ENCODE measurements at regions not wholly inside any gene's neighbourhood (a gene's known extent, or its start where the extent isn't known, plus 50 kb on each side); places are given as distances from the start of the nearest gene placed in this dataset.

GRCh38 chr1:10901891-10902805 lies 105.7 kb upstream of the CASZ1 start:
- no peak for DNase-seq (ENCODE audit: low spot score)
- Mint-ChIP-seq H3K9me3 (ENCODE audit: unreplicated experiment) (no peaks in the 10 kb centered on the region), H3K27me3 (ENCODE audit: unreplicated experiment) (peaks cover 7% of the 10 kb centered on the region), H3K27ac (ENCODE audit: unreplicated experiment) (no peak overlapping the region), H3K36me3 (ENCODE audit: low read depth, unreplicated experiment) (no peaks in the 10 kb centered on the region), H3K4me3 (ENCODE audit: unreplicated experiment) (no peak overlapping the region), H3K4me1 (ENCODE audit: unreplicated experiment) (peaks cover 13% of the 10 kb centered on the region)
- TF ChIP-seq CTCF (IDR thresholded peaks at IDR 0.05; ENCODE audit: unreplicated experiment): no peak

GRCh38 chr1:10903421-10903820 lies 107.0 kb upstream of the CASZ1 start:
- Mint-ChIP-seq H3K36me3 (ENCODE audit: low read depth, unreplicated experiment) (no peaks in the 10 kb centered on the region), H3K4me3 (ENCODE audit: unreplicated experiment) (no peak overlapping the region), H3K9me3 (ENCODE audit: unreplicated experiment) (no peaks in the 10 kb centered on the region), H3K27me3 (ENCODE audit: unreplicated experiment) (peaks cover 7% of the 10 kb centered on the region), H3K27ac (ENCODE audit: unreplicated experiment) (no peak overlapping the region), H3K4me1 (ENCODE audit: unreplicated experiment) (peaks cover 11% of the 10 kb centered on the region)
- no peak for DNase-seq (ENCODE audit: low spot score)
- TF ChIP-seq CTCF (IDR thresholded peaks at IDR 0.05; ENCODE audit: unreplicated experiment): no peak

- H3K4me3 Mint-ChIP-seq (ENCODE audit: unreplicated experiment): no peak overlapping the region
- no peaks in the 10 kb centered on the region for H3K36me3 Mint-ChIP-seq (ENCODE audit: low read depth, unreplicated experiment)
- no peak overlapping the region for H3K27ac Mint-ChIP-seq (ENCODE audit: unreplicated experiment)
- peaks cover 7% of the 10 kb centered on the region for H3K27me3 Mint-ChIP-seq (ENCODE audit: unreplicated experiment)
- peaks cover 10% of the 10 kb centered on the region for H3K4me1 Mint-ChIP-seq (ENCODE audit: unreplicated experiment)
- TF ChIP-seq CTCF (IDR thresholded peaks at IDR 0.05; ENCODE audit: unreplicated experiment): no peak
- no peaks in the 10 kb centered on the region for H3K9me3 Mint-ChIP-seq (ENCODE audit: unreplicated experiment)
- no peak for DNase-seq (ENCODE audit: low spot score)
These were observed 107.4 kb upstream of the CASZ1 start for GRCh38 chr1:10903821-10904220.

GRCh38 chr1:10904396-10905358 lies 107.8 kb upstream of the TARDBP start:
- no peak overlapping the region for H3K27ac Mint-ChIP-seq (ENCODE audit: unreplicated experiment)

More at GRCh38 chr1:10904396-10905358, 107.8 kb upstream of the TARDBP start:
- Mint-ChIP-seq H3K9me3 (ENCODE audit: unreplicated experiment) (no peaks in the 10 kb centered on the region), H3K36me3 (ENCODE audit: low read depth, unreplicated experiment) (no peaks in the 10 kb centered on the region), H3K27me3 (ENCODE audit: unreplicated experiment) (peaks cover 4% of the 10 kb centered on the region), H3K4me3 (ENCODE audit: unreplicated experiment) (no peak overlapping the region), H3K4me1 (ENCODE audit: unreplicated experiment) (peaks cover 2% of the 10 kb centered on the region)
- no peak for DNase-seq (ENCODE audit: low spot score)
- no peak for TF ChIP-seq CTCF (IDR thresholded peaks at IDR 0.05; ENCODE audit: unreplicated experiment)

All from endothelial cell (in vitro differentiated cells).